ENCODE measurements at regions not wholly inside any gene's neighbourhood (a gene's known extent, or its start where the extent isn't known, plus 50 kb on each side); places are given as distances from the start of the nearest gene placed in this dataset.

DNA sequence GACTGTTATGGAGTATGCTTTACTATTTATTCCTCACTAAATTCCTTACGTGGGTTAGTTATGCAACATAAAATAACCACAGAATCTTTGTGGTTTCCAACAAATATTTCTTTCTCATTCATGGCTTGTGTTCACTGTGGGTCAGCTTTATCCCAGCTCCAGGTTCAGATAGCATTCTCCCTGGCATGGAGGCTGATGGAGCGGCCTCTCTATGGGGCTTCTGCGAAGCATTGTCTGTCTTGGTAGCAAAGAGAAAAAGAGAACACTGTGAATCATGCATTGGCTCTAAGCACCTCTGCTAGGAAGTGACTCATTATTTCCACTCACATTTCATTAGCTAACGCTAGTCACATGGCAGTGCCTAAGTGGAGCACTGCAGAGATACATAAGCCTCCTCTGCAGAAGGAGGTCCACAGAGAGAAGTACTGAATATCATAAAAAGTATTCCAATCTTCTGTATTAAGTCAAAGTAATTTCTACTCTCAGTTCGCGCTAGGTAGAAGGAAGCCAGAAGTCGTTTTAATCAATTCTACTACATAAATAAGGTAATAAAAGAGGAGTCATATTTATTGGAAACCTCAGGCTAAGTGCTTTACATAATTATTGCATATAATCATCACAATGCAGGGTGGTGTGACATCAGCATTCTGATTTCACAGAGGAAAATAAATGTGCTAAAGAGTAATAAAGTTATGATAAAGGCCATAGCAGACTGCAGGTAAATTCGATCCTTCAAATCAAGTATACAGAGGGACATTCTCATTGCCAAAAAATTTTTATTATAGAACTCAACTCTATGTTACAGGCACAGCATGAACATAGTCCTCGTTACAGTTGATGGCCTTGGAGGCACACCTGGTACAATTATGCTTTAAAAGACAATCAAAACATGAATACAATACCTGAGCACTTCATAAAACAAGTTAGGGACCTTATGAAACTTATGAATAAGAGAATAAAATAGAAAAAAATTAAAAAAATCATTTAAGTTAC is 531.1 kb downstream of the CETN3 start:
- no peaks in the 10 kb centered on the region for H3K36me3 ChIP-seq
- DNase-seq: no peak
- intact Hi-C loops (cut with DNase I): no loop called here
- H3K4me1 ChIP-seq: no peaks in the 10 kb centered on the region
- no peak overlapping the region for H3K4me3 ChIP-seq
- TF ChIP-seq POLR2AphosphoS5 (IDR thresholded peaks at IDR 0.05): peak in 2 of 4 donors; percentile 18 to 54
- TF ChIP-seq POLR2A (IDR thresholded peaks at IDR 0.05): no peak
- no peaks in the 10 kb centered on the region for H3K27me3 ChIP-seq
- 37 to 70% methylated on average over 9 of the region's 9 CpGs for WGBS, 2 donors
- H3K27ac ChIP-seq: peak overlapping the region in 1 of 4 donors; percentile 35
- H3K9me3 ChIP-seq: peaks cover 0 to 4% (median 0%) of the 10 kb centered on the region in 4 donors

DNA sequence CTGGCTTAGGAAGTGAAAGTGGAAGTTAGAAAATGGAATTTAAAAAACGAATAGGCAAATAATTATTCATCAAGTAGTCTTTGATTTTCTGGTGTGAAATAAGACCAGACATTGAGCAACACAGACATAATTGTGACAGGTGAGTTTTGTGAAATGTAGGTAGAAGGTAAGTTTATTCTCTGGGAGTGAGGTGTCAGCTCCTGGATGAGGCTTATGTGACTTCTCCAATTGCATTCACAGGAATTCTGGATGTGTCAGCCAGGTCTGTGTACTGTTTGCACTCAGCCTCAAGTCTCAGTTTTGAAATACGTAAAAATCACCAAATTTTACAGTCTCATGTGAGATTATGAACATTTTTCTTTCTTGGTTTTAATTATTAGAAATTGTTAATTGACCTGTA is 537.6 kb downstream of the CETN3 start:
- Histone ChIP-seq H3K27me3 (no peaks in the 10 kb centered on the region), H3K4me3 (no peak overlapping the region), H3K9me3 (peaks cover 0 to 4% (median 0%) of the 10 kb centered on the region in 4 donors), H3K27ac (no peak overlapping the region), H3K36me3 (no peaks in the 10 kb centered on the region), H3K4me1 (no peaks in the 10 kb centered on the region)
- WGBS, 2 donors: 43 to 63% methylated on average over 2 of the region's 2 CpGs
- intact Hi-C loops (cut with DNase I): no loop called here
- DNase-seq: no peak
- no peak for TF ChIP-seq POLR2AphosphoS5 (IDR thresholded peaks at IDR 0.05)
- TF ChIP-seq EP300 (IDR thresholded peaks at IDR 0.05): no peak
- TF ChIP-seq, protein P1, sequence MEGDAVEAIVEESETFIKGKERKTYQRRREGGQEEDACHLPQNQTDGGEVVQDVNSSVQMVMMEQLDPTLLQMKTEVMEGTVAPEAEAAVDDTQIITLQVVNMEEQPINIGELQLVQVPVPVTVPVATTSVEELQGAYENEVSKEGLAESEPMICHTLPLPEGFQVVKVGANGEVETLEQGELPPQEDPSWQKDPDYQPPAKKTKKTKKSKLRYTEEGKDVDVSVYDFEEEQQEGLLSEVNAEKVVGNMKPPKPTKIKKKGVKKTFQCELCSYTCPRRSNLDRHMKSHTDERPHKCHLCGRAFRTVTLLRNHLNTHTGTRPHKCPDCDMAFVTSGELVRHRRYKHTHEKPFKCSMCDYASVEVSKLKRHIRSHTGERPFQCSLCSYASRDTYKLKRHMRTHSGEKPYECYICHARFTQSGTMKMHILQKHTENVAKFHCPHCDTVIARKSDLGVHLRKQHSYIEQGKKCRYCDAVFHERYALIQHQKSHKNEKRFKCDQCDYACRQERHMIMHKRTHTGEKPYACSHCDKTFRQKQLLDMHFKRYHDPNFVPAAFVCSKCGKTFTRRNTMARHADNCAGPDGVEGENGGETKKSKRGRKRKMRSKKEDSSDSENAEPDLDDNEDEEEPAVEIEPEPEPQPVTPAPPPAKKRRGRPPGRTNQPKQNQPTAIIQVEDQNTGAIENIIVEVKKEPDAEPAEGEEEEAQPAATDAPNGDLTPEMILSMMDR (IDR thresholded peaks at IDR 0.05): no peak
- no peak for TF ChIP-seq POLR2A (IDR thresholded peaks at IDR 0.05)

DNA sequence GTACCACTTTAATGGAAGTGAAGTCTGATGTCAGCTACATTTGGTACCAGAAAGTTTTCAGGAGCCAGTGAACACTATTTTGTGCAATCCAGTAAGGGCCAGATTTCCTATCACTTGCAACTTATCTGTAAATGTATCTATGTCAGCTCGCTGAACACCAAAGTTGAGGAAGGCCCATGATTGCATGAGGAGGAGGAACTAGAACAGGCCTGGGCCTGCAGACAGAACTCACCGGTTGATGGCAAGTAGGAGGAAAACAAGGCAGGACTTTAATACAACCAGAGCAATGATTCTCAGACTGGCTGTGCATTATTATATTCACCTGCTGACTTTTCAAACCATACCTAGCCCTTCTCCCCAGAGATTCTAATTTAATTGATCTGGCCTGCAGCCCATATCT is 540.2 kb downstream of the CETN3 start:
- H3K27ac ChIP-seq: no peak overlapping the region
- peaks cover 0 to 2% (median under 1%) of the 10 kb centered on the region in 4 donors for H3K9me3 ChIP-seq
- no peak for DNase-seq
- intact Hi-C loops (cut with DNase I): no loop called here
- no peaks in the 10 kb centered on the region for H3K27me3 ChIP-seq
- no peaks in the 10 kb centered on the region for H3K36me3 ChIP-seq
- H3K4me1 ChIP-seq: no peaks in the 10 kb centered on the region
- H3K4me3 ChIP-seq: no peak overlapping the region
- 94 to 95% methylated on average over 2 of the region's 2 CpGs for WGBS, 2 donors
- TF ChIP-seq, protein P1 (IDR thresholded peaks at IDR 0.05): no peak
- TF ChIP-seq EP300 (IDR thresholded peaks at IDR 0.05) (no peak), POLR2A (IDR thresholded peaks at IDR 0.05) (no peak), POLR2AphosphoS5 (IDR thresholded peaks at IDR 0.05) (no peak)

DNA sequence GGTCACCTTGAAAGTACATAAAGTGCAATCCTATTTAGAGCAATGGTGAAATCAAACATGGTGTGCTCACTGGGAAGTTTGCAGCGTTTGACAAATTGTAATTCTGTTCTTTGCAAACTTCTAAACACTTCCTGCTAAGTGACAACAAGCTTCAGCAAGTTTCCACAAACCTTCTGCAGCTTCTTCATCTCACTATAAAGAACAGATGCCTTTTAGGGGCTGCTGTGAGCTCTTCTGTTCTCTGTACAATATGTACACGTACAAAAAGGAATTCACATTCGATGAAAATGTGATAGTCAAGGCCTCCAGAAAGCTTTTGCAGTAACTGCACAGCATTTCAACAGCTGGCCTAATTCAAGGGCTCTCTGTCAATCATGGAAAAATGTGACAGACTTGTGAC is 543.1 kb downstream of the CETN3 start:
- TF ChIP-seq EP300 (IDR thresholded peaks at IDR 0.05) (no peak), POLR2AphosphoS5 (IDR thresholded peaks at IDR 0.05) (no peak), POLR2A (IDR thresholded peaks at IDR 0.05) (no peak)
- TF ChIP-seq, protein P1 (IDR thresholded peaks at IDR 0.05): no peak
- Histone ChIP-seq H3K9me3 (peaks cover 0 to 2% (median 0%) of the 10 kb centered on the region in 4 donors), H3K27me3 (no peaks in the 10 kb centered on the region), H3K27ac (no peak overlapping the region), H3K36me3 (no peaks in the 10 kb centered on the region), H3K4me3 (no peak overlapping the region), H3K4me1 (no peaks in the 10 kb centered on the region)
- DNase-seq: no peak
- intact Hi-C loops (cut with DNase I): no loop called here
- 82 to 88% methylated on average over 3 of the region's 3 CpGs for WGBS, 2 donors

DNA sequence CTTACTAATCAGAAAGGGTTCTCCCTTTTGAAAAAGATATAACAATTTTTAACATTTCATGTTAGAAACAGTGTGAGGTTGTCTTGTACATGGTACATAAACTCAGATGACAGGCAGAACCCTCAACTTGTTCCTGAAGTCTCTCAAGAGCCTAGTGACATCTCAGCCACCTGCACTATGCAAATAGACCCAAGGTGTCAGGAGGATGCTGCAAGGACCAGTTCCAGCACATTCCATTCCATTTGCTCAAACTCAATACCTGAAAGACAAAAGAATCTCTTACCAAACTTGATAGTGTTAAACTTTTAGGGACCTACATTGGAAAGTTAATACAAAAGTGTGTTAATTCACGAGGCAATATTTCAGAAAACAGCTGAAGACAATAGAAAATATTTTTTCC is 544.6 kb downstream of the CETN3 start:
- intact Hi-C loops (cut with DNase I): no loop called here
- no peaks in the 10 kb centered on the region for H3K36me3 ChIP-seq
- peaks cover 0 to 2% (median 0%) of the 10 kb centered on the region in 4 donors for H3K9me3 ChIP-seq
- TF ChIP-seq EP300 (IDR thresholded peaks at IDR 0.05) (no peak), POLR2A (IDR thresholded peaks at IDR 0.05) (no peak), POLR2AphosphoS5 (IDR thresholded peaks at IDR 0.05) (no peak)
- TF ChIP-seq, protein P1 (IDR thresholded peaks at IDR 0.05): no peak
- no peak overlapping the region for H3K4me3 ChIP-seq
- no peaks in the 10 kb centered on the region for H3K27me3 ChIP-seq
- WGBS, 2 donors: 82 to 87% methylated on average over 1 of the region's 1 CpG
- H3K4me1 ChIP-seq: no peaks in the 10 kb centered on the region
- H3K27ac ChIP-seq: no peak overlapping the region
- no peak for DNase-seq
